Body of pancreas (tissue), 4 donors: ENCODE measurements at regions not wholly inside any gene's neighbourhood (a gene's known extent, or its start where the extent isn't known, plus 50 kb on each side); places are given as distances from the start of the nearest gene placed in this dataset.
"Not testable (repeated sequence)": the region's sequence is repeated elsewhere in the genome, so short reads cannot be mapped to it uniquely, and the experiment has no call there.

ENCODE experiments used
- ATAC-seq: fragments of 150-250 bp; one replicate; pipeline ENCODE4 v1.9.1; 2016
- DNase-seq, 4 donors: peaks; one replicate each; pipeline ENCODE4 v3.0.0-alpha.2; 2019
- H3K27ac ChIP-seq, 4 donors: fragments of 200-600 bp; sonication (generic); 1 replicate in 3 of 4; 2 replicates in 1 of 4; pipeline versions ENCODE4 v1.5.1 to v1.6.1; 2016 to 2019; ENCODE audit warnings: mild to moderate bottlenecking in 1 of 4, mixed read lengths in 1 of 4, moderate library complexity in 1 of 4
- H3K27me3 ChIP-seq, 2 donors: fragments of 200-600 bp; sonication (generic); one replicate each; pipeline ENCODE4 v1.6.0; 2016; ENCODE audit warnings: mild to moderate bottlenecking in 1 of 2
- H3K36me3 ChIP-seq, 2 donors: fragments of 200-600 bp; sonication (generic); replicated peaks in 1 of 2; 2 replicates each; pipeline ENCODE4 v1.5.1; 2016; ENCODE audit warnings: low read depth in 2 of 2; ENCODE audit not compliant: insufficient read depth in 1 of 2
- H3K4me1 ChIP-seq: fragments of 200-600 bp; sonication (generic); one replicate; pipeline ENCODE4 v1.6.0; 2016
- H3K4me3 ChIP-seq, 2 donors: fragments of 200-600 bp; sonication (generic); 1 replicate in 1 of 2; 2 replicates in 1 of 2; pipeline ENCODE4 v1.5.1; 2016 to 2019
- H3K9me3 ChIP-seq, 3 donors: fragments of 200-600 bp; sonication (generic); 1 replicate in 2 of 3; 2 replicates in 1 of 3; pipeline ENCODE4 v1.5.1; 2016
- POLR2A ChIP-seq, 3 donors: fragments of 450-650 bp; IDR thresholded peaks; one replicate each; pipeline ENCODE4 v1.6.1; 2016; ENCODE audit warnings: antibody characterized with exemption in 3 of 3, mild to moderate bottlenecking in 2 of 3
- WGBS, 2 donors: methylation state at CpG; one replicate each; pipeline ENCODE4 v1.1.5; 2017; 5-methylcytosine and 5-hydroxymethylcytosine counted together
- intact Hi-C: fragments of 100-400 bp; cut with DNase I; formaldehyde crosslinking; loops from one replicate; pipeline ENCODE4 v1.15.1; 2023
- TF ChIP-seq, protein P1 (sequence below), 7 experiments: fragments of 450-650 bp in 4 of 7; fragments of 200-600 bp in 3 of 7; sonication (generic) in 3 of 7; IDR thresholded peaks; one replicate each; pipeline ENCODE4 v1.5.1; 2016 to 2019; ENCODE audit warnings: antibody characterized with exemption in 7 of 7

DNA sequence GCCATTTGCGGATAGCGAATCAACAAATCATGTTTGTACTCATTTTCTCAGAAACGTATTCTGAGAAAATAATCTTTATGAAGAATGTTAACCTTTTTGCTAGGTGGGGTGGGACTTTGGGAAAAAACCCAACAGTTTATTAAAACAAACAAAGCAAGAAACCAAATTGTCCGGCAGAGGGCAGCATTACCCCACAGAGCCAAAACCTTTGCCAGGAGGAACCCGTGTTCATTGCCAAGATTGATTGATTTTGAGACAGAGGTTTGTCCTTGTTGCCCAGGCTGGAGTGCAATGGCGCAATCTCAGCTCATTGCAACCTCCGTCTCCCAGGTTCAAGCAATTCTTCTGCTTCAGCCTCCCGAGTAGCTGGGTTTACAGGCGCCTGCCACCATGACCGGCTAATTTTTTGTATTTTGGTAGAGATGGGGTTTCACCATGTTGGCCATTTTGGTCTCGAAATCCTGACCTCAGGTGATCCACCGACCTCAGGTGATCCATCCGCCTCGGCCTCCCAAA lies 70.8 kb upstream of the RHOU start:
- Histone ChIP-seq H3K4me3 (no peak overlapping the region), H3K9me3 (no peaks in the 10 kb centered on the region), H3K27me3 (no peaks in the 10 kb centered on the region), H3K27ac (no peak overlapping the region), H3K4me1 (peaks cover 8% of the 10 kb centered on the region), H3K36me3 (no peaks in the 10 kb centered on the region)
- ATAC-seq (peak; percentile 82), DNase-seq (peak; percentile 78 to 87 (median 86))
- 28 to 37% methylated on average over 14 of the region's 14 CpGs for WGBS, 2 donors
- intact Hi-C loops = no loop called here
- TF ChIP-seq, protein P1, sequence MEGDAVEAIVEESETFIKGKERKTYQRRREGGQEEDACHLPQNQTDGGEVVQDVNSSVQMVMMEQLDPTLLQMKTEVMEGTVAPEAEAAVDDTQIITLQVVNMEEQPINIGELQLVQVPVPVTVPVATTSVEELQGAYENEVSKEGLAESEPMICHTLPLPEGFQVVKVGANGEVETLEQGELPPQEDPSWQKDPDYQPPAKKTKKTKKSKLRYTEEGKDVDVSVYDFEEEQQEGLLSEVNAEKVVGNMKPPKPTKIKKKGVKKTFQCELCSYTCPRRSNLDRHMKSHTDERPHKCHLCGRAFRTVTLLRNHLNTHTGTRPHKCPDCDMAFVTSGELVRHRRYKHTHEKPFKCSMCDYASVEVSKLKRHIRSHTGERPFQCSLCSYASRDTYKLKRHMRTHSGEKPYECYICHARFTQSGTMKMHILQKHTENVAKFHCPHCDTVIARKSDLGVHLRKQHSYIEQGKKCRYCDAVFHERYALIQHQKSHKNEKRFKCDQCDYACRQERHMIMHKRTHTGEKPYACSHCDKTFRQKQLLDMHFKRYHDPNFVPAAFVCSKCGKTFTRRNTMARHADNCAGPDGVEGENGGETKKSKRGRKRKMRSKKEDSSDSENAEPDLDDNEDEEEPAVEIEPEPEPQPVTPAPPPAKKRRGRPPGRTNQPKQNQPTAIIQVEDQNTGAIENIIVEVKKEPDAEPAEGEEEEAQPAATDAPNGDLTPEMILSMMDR (IDR thresholded peaks at IDR 0.05) = peak; percentile 81 to 91 (median 88)
- TF ChIP-seq POLR2A (IDR thresholded peaks at IDR 0.05) = no peak

DNA sequence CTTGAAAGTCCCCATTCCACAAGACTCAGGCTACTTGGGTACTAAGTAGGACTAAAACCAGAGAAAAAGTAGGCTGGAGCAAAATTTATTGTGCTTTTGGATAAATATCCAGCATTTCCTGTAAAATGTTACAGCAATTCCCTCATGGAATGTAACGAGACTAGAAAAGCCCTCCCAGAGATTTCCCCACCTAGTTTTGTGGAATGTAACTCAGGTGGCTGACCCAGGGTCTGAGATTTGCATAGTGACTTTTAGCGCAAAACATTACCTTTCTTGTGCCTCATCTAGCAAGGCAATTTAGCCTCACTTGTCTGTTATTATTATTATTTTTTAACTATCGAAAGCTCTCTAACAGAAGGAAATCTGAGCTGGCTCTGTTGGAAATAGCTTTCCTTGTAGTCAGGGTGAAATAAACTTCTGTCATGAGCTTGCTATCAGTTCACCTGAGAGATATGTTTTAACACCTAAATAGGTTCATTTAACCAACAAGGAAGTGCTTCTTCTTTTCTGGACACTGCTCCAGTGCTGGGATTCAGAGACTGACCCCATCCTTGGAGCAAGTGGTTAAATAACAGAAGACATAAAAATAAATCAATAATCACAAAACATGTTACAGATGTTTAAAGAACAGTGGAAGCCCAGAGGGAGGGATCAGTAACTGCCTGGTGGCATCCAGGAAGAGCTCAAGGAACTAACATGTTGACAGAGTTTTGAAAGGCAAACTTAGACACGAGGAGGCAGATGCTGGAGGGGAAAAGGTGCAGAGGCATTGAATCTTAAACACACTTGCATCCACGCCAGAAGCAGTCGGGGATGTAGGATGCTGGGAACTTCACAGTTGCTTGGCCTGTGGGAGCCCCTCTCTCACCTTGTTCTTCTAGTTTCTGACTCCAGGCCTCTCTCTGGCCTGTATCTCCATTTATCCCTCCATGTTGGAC lies 68.3 kb upstream of the RHOU start:
- intact Hi-C loops = no loop called here

DNA sequence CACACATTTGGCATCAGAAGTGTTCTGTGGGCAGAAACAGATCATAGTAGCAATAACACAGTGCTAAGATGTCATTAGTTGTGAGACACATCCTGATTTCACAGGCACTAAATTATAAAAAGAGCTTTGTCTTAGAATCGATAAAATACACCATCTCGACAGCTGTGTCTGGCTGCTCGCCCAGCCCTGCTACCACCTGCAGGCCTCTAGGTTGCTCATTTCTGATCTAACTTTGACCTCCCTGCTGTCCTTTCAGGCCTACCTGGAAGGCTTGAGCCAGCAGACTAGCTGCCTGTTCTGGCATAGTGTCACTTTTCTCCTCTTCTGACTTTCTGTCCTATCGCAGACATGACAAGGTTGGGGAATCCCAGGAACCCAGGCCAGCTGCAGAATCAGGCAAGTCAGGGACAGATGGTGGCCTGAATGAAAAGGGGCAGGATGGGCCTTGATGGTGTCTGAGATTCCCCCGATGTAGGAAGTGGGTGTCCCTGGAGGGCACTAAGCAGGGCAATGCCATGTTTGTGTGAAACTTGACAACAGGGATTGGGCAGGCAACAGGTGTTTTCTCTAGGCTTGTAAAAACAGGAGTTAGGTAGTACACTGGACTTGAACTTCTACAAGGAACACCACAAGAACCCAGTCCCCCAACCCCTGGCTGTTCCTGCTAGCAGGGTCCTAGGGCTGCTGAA lies 66.6 kb upstream of the RHOU start:
- no peak for TF ChIP-seq POLR2A (IDR thresholded peaks at IDR 0.05)
- TF ChIP-seq, protein P1 (IDR thresholded peaks at IDR 0.05) = no peak
- ATAC-seq = peak; percentile 60
- peak overlapping the region in 3 of 4 donors; percentile 40 to 57 (median 51) for H3K27ac ChIP-seq

More for the DNA sequence above, 68.3 kb upstream of the RHOU start:
- no peaks in the 10 kb centered on the region for H3K9me3 ChIP-seq
- peaks cover 8% of the 10 kb centered on the region for H3K4me1 ChIP-seq
- peak overlapping the region in 3 of 4 donors; percentile 28 to 70 (median 57) for H3K27ac ChIP-seq
- WGBS, 2 donors = 66 to 67% methylated on average over 6 of the region's 6 CpGs
- DNase-seq = no peak
- ATAC-seq = peak; percentile 19
- no peaks in the 10 kb centered on the region for H3K36me3 ChIP-seq
- H3K27me3 ChIP-seq = no peaks in the 10 kb centered on the region
- no peak for TF ChIP-seq POLR2A (IDR thresholded peaks at IDR 0.05)
- H3K4me3 ChIP-seq = no peak overlapping the region

DNA sequence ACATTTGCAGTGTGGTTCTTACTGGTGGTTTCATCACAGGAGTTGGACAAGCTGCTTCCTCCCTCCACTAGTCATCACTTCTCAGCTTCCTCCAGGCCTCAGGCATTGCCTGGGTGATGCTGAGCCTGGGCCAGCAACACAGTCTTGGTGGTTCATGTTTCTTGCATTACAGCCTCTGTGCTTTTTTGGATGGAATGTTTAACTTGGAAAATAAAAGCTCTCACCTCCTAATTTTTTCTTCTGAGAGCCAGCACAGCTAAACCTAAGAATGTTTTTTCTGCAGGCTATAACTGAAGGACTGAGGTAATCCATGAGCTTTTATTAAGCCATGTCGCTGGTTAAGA lies 66.1 kb upstream of the RHOU start:
- no peak for ATAC-seq
- TF ChIP-seq, protein P1 (IDR thresholded peaks at IDR 0.05) = no peak
- TF ChIP-seq POLR2A (IDR thresholded peaks at IDR 0.05) = no peak
- Histone ChIP-seq H3K36me3 (no peaks in the 10 kb centered on the region), H3K27ac (peak overlapping the region in 3 of 4 donors; percentile 40 to 57 (median 51)), H3K9me3 (no peaks in the 10 kb centered on the region), H3K4me3 (no peak overlapping the region), H3K4me1 (peaks cover 5% of the 10 kb centered on the region), H3K27me3 (no peaks in the 10 kb centered on the region)
- intact Hi-C loops = no loop called here
- peak in 1 of 4 donors; percentile 20 for DNase-seq
- 76 to 78% methylated on average over 1 of the region's 1 CpG for WGBS, 2 donors

More for the DNA sequence above, 66.6 kb upstream of the RHOU start:
- H3K27me3 ChIP-seq = no peaks in the 10 kb centered on the region
- intact Hi-C loops = no loop called here
- H3K4me1 ChIP-seq = peaks cover 8% of the 10 kb centered on the region
- WGBS, 2 donors = 49 to 58% methylated on average over 5 of the region's 5 CpGs
- H3K9me3 ChIP-seq = no peaks in the 10 kb centered on the region
- H3K36me3 ChIP-seq = no peaks in the 10 kb centered on the region
- no peak overlapping the region for H3K4me3 ChIP-seq
- peak; percentile 27 to 59 (median 48) for DNase-seq

DNA sequence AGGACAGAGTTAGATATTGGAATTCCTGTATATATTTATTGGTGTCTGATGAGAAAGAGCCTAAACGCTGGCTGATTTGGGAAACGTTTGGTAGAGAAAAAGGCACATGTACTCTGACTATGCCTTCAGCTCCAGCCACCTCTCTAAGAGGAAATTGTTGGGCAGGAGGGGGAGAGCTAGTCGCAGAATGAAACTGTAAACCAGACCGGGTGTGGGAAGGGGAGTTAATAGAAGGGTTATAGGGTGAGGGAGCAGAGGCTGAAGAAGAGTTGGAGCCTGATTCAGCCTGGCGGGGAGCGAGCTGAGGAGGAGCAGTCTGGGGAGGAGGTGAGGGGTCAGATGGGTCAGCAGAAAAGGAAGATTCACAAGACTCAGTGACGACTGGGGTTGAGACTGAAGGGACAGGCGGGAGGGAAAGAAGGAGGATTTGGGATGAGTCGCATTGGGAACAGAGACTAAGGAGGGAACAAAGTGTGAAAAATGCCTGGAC lies 54.2 kb upstream of the RHOU start:
- not testable (repeated sequence) for H3K27me3 ChIP-seq, H3K4me3 ChIP-seq, H3K9me3 ChIP-seq, H3K27ac ChIP-seq, H3K4me1 ChIP-seq, H3K36me3 ChIP-seq, ATAC-seq, DNase-seq
- intact Hi-C loops = loop anchor here (10.0 kb wide), 1 partner anchor 554 kb away; no protein-coding TSS in a partner anchor
- 70% methylated on average over 9 of the region's 9 CpGs for WGBS, 2 donors
